NCI-H345 treated with DMSO at 0.1 percent for 48 hours (cell line): ENCODE measurements at regions not wholly inside any gene's neighbourhood (a gene's known extent, or its start where the extent isn't known, plus 50 kb on each side); places are given as distances from the start of the nearest gene placed in this dataset.

Source experiments
- DNase-seq: peaks from one replicate; lab custom pipeline; 2025; ENCODE audit not compliant: unreplicated experiment; lab: John Stamatoyannopoulos, UW

DNA sequence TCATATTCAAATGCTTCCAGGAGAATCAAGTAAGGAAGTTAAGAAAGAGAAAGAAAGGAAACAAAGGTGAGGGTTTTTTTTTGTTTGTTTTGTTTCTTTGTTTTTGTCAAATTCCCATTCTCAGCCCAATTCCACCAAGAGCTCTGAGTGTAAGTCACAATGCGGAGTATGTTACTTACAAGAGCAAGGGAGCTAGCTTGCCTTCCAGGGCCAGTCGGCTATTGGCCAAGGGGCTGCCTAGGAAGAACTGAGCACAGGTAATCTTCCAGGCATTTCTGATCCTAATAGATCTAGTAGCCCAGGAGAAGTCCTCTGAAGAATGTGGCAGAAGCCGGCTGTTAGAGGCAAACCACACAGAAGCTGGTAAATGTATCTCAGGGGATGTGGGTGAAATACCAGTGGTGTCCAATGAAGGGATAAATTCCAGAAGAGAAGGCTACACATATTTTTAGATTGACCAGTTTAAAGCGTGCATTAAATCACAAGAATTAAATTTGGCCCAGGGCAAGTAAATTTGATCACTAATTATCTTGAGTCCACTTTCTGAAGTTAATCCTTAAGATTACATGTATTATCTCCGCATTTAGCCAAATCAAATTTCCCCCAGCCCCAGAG, 239.6 kb upstream of the ADAMTS5 start:
- DNase-seq: no peak

DNA sequence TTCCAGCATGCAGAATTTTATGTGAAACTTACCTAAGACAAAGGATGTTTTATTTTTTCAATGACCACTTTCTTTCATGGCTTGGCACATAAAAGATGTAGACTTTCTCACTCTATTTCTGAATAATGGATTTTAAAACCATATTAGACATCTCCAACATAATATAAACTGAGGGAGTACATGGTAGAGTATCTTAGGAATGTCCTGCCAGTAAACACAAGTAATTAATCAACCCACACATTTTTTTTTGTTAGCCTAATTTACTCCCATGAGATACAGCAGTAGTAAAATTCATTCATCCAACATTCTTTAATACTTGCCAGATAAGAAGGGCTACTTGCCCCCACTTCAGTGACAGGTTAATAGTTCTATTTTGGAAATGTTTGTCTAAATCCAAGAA, 235.4 kb upstream of the ADAMTS5 start:
- DNase-seq: no peak

DNA sequence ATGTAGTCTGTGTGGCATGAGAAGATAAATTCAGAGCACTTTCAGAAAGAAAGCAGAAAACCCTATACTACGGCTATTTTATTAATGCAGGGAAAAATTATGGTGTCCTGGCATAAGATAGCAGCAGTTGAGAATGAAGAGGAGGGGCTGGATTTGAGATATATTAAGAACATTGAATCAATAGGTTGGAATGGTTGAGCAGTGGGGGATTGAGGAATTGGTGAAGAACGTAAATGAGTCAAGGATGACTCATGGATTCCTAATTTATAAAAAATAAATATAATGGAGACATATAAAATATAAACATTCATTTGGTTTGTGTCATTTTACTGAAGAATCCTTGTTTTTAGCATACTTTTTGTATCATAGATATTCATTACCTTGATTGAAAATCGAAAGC, 234.3 kb upstream of the ADAMTS5 start:
- DNase-seq: no peak

DNA sequence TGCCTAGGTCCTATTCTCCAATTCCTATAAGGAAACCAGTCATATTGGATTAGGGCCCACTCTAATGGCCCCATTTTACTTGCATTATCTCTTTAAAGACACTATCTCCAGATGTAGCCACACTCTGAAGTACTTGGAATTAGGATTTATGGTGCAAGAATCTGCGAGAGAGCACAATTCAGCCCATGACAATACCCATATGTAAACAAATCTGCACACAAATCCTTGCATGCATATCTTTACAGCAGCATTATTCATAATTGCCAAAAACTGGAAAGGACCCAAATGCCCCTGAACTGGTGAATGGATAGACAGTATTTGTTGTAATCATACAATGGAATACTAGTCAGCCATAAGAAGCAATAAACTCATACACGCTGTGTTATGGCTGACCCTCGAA, 229.8 kb upstream of the ADAMTS5 start:
- no peak for DNase-seq

DNA sequence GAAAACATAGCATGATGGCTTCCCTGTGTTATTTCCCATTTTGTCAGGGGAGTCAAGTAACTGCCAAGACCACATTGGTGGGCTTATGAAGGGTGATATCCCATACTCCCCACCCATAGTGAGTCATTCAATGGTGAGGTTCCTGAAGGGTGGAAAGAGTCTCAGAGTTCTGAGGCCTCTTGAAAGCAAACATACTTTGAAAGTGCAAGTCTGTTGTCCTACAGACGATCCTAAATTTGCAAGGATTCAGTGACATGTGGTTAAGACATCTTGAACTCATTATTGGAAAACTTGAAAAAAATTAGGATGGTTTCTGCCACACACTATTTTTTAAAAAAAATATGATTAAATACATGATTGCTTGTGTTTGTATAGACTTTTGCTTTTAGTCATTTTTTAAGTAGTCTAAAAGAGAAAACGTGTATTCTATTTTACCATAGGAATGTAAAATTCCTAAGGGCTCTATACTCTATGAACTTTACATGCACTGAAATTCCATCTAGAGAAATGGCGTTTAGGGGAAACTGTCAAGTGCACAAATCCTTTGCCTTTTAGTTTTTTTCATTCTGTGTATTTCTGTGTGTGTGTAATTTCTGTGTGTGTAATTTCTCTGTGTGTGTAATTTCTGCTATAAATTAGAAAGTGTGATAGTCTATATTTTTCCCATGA, 225.5 kb upstream of the ADAMTS5 start:
- DNase-seq: no peak

DNA sequence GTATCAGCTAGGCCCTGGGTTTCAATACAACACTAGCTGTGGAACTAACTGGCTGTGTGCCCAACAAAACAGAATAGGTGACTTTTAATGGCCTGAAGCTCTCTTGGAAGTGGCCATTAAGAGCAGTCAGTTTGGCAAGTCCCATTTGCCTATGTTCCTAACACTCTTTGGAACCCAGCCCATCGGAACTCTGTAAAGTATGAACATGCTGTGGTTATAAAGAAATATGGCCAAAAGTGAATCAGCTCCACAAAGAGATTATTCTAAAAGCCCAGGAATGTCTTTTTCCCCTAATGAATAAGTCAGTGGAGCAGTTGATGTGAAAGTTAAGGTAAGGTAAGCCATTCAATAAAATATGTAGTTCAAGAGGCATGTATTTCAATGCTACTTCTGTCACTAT, 223.7 kb upstream of the ADAMTS5 start:
- DNase-seq: no peak

DNA sequence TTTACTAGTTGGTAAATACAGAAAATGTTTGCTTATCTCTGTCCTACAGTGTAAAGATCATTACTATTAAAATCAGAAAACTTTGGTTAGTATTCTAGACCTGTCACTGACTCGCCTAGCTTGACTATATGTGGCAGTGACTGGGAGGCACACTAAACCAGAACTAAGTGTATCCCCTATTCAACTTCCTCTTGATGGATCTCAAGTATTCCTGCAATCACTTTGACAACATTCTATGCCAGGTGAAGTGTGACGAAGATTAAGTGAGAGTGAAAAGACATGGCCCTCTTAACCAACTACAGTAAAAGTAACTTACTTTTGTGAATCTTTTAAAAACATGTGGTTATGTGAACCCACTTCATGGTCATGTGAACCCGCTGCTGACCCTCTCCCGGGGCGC, 223.0 kb upstream of the ADAMTS5 start:
- DNase-seq: no peak

DNA sequence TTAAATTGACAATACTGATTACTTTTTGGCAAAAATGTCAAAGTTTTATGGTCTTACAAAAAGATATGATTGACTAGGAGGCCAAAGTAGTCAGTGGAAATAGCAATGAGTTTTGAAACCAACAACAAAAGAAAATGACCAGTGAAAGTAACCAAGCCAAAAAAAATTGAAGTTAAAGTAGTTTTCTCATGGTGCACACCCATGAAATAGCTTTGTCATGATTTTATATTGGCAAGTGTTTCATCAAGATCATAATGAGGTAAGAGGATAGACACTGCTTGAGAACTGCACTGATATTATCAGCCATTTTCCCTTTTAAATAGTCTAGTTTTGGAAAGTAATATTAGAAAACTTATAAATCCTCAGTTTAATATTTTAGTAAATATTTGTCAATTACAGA, 206.2 kb upstream of the ADAMTS5 start:
- no peak for DNase-seq

DNA sequence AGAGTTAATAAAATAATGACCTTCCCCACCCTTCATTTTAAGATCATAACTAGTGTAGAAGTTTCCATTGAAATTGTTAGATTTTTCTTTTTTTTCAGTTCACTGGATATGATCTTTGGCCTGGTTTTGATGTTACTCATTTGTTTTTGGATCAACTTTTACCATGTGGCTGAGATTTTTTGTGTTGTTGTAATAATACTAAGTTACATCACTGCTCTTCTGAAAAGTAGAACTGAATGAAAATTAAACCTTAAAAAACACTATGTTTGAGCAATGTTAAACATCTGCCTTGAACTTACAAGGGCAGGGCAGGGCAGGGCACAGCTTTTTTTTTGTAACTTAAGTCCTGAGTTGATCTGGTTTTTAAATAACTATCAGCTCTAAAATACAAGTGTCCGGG, 204.8 kb upstream of the ADAMTS5 start:
- DNase-seq: no peak

DNA sequence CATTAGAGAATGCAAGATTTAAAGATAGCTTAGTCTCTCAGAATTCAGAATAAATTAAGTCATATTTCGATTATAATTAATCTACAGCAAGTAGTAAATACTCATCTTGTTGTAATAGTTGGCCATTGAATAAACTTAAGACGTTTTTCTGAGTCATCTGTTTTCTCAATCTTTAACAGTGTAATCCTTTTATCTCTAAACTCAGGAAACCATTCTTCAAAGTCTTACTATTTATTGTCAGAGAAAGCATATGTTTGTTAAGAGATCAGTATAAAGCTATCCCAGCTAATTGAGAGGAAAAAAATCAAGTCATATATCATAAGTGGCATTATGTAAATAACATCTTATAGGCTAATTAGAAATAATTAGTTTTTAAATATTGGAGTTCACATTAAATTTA, 201.2 kb upstream of the ADAMTS5 start:
- no peak for DNase-seq

DNA sequence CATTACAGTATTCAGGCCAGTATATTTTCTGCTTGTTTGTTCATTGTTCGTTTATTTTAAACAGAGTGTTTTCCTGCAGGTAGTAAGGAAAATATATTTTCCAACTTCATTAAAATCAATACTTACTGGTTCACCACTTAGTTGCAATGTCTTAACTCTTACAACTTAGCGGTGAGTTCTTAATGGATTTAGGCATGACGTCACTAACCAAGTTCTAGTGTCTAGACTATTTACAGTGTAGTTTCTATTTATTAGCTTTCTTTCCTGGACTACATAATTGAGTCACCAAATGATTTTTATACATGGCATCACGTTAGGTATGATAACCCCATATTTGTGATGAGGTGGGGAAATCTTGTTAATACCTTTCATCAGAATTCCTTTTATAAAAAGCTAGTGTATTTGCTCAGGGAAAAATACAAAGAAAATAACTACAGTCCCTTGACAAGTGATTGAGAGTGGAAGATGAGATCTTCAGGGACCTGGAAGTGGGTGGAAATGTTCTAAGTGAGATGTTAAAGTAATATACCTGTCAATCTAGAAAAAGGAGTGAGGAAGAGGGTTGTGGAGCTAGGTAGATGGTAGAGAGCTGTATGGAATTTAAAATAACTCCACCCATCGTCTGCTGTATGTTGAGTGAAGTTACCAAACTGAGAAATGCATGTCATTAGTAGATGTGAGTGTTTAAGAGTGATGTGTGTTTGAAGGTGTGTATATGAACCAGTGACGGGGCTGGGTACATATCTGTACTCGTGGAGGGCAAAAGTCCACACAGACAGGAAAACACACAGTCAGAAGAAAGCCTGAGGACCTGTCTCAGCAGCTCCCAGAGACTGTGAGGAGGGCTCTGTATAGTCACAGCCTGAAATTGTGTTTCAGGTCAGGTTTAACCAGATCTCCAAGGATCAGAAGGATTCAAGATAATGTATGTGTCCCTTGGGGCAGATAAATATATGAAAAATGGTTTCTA, 197.6 kb upstream of the ADAMTS5 start:
- no peak for DNase-seq

DNA sequence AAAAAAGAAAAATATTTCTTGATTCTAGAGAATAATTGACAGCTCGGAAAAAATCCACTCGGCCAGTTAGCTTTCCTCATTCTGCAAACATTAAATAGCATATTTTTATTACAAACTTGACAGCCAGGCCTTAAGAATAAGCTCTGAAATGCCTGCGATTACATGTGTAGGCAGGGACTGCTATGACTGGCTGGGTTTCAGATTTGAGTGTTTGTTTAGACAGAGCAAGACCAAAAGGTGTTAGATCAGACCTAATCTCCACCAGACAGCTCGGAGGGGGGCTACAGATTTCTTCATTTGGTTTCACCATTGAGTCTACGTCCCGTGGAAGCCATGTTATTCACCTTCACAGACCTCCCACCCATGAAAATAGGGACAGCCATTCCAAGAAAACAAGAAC, 192.1 kb upstream of the ADAMTS5 start:
- DNase-seq: no peak

DNA sequence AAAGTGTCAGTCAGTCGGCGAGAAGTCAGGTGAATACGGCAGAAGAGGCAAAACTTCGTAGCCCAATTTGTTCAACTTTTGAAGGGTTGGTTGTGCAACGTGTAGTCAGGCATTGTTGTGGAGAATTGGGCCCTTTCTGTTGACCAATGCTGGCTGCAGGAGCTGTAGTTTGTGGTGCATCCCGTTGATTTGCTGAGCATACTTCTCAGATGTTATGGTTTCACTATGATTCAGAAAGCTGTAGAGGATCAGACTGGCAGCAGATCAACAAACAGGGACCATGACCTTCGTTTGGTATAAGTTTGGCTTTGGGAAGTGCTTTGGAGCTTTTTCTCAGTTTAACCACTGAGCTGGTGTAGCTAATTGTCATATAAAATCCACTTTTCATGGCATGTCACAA, 190.2 kb upstream of the ADAMTS5 start:
- no peak for DNase-seq

DNA sequence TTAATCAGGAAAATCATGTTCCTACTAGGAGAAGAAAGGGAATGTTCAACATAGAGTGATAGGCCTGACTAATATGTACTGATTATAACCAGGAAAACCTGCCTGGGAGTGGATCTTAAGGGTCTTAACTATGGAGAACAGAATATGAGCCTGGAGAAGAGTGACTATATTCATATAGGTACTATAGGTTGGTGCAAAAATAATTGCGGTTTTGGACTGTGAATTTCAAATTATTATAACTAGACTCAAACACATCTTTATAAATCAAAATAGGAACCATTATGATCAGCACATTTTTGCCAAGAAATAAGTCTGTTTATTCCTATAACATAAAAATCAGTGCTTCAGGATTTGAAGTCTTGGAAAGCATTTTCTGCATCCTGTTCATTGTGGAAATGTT, 189.8 kb upstream of the ADAMTS5 start:
- no peak for DNase-seq

DNA sequence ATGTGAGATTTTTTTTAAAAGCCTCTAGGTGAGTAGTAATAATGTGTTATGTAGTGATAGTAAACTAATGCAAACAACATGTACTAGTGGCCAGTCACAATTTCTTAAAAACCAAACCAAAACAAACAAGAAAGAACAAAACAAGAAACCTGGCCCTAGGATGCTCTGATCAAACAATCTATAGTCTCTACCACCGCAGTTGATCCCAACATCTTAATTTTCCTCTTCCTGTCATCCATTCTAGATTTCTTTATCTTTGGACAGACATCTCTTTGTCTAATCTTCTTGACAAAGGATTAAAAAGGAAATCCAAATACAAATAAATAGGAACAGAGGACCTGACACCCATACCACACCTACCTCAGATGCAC, 188.2 kb upstream of the ADAMTS5 start:
- DNase-seq: no peak

DNA sequence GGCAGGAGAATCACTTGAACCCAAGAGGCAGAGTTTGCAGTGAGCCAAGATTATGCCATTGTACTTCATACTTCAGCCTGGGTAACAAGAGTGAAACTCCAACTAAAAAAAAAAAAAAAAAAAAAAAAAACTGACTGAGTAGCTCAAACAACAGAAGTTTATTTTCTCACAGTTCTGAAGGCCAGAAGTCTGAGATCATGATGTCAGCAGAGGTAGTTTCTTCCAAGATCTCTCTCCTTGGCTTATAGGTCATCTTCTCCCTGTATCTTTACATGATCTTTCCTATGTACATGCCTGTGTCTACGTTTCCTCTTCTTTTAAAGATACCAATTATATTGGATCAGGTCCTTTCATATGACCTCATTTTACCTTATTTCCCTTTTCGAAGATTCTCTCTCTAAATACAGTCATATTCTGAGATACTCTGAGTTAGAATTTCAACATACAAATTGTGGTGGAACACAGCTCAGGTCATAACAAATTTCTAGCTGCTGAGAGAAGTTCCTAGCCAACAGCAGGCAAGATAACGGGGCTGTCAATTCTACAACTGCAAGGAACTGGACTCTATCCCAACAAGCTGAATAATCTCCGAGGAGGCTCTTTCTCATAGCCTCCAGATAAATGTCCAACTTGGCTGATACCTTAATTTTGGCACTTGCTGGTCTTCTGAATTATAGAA, 187.7 kb upstream of the ADAMTS5 start:
- DNase-seq: no peak

DNA sequence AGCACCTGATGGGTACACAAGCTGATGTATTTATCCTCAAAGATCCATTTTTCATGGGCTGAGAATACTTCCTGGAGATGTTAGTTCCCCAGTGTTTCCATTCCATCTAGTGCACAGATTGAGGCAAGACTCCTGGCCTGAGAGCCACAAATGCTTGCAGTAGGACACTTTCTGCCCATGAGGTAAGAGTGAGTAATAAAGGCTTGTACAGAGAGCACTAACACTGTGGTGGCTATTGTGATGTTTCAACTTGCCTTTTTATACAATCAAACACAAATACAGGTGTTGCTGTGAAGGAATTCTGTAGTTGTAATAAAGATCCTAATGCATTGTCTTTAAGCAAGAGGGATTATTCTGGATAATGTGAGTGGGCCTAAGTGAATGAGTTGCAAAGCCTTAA, 186.1 kb upstream of the ADAMTS5 start:
- DNase-seq: no peak

DNA sequence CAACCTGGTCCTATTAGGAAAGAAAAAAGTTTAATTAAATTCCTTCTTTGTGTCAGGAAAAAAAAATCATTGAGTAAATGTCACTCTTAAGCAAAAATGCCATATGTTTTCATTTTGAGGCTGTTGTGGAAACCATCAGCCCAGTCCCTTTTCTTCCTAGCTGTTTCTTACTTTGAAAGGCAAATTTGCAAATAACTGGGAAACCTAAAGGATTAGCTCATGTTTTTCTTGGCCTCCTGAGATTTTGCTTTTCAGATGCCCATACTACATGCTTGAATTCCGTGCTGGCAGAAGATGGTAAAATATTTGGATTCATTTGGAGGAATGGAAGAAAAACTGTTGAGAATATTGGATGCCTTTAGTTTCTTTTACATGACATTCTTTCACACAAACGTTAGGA, 182.1 kb upstream of the ADAMTS5 start:
- no peak for DNase-seq

DNA sequence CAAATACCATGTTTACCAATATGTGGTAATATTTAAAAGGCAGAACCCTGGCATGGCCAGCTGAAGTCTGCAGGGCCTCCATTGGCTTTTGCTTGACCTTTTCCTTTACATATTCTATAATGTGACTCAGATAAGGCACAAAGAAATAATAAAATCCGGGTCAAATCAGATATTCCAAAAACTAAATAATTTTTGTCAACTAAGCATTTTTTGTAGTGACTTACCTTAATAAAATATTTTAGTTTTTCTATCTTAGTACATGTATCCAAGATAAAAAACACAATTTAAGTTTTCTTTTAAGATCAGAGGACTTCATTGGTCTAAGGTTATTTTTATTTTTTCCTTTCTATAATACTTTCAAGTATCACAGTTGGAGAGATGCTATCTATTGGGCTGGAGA, 179.4 kb upstream of the ADAMTS5 start:
- no peak for DNase-seq

DNA sequence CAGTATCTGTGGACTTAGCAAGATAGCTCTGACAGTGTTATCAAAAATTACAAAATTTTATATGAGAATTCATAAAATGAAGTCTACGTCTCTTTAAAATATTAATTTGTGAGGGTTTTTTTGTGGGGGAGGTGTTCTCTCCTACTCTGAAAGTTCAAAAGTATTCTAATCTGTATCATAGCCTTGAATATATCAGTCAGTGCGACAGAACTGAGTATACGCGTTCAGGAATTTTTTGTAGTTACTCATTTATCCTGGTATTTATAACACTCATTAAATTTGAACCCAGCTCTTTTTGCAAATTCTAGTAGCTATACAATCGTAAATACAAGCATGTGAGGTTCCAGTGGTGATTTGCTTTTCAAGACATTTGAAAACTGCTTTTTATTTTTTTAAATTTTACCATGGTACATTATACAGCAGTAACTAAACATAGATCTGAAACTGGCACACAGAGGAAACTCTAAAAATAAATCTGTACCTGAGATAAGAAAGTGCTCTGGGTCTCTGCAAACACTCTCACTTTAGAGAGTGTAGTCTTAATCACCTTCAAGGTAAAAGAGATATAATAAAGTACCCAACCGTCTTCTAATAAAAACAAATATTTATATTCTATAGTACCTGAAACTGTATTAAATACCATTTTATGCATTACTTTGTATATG, 178.4 kb upstream of the ADAMTS5 start:
- no peak for DNase-seq

DNA sequence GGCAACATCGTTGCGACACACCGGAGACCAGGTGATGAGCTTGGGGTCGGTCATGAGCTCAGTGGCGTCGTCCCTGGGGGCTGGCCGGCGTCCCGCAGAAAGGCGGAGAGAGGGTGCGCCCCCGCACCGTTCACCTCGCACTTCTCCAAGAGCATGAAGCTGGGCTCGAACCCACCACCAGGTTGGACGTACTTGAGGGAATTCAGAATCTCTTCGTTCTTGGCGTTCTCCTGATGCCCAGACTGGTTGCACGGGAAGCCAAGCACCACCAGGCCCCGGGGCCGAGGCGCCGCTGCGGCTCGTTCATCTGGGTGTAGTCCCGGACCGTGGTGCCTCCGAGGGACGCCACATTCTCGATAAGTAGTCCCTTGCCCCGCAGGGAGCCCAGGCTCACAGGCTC, 176.6 kb upstream of the ADAMTS5 start:
- DNase-seq: no peak
